ENCODE measurements at regions not wholly inside any gene's neighbourhood (a gene's known extent, or its start where the extent isn't known, plus 50 kb on each side); places are given as distances from the start of the nearest gene placed in this dataset.

DNA sequence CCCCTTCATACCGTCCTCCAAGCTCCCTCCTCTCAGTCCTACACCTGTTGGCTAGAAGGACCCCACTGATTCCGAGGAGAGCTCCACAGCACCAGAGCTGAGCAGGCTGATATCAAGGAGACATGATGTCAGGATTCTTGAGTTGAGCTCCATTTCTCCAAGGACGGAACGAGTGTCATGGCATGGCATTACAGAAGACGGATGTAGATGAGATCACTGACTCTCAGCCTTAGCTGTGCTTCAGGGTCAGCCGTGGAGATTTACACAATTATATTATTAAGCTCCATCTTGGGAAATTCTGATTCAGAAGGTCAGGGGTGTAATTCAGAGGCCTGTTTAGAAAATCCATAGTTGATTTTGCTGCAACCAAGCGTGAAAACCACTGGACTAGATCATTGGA, 428.9 kb upstream of the B3GAT1 start:
- TF ChIP-seq, protein P1, sequence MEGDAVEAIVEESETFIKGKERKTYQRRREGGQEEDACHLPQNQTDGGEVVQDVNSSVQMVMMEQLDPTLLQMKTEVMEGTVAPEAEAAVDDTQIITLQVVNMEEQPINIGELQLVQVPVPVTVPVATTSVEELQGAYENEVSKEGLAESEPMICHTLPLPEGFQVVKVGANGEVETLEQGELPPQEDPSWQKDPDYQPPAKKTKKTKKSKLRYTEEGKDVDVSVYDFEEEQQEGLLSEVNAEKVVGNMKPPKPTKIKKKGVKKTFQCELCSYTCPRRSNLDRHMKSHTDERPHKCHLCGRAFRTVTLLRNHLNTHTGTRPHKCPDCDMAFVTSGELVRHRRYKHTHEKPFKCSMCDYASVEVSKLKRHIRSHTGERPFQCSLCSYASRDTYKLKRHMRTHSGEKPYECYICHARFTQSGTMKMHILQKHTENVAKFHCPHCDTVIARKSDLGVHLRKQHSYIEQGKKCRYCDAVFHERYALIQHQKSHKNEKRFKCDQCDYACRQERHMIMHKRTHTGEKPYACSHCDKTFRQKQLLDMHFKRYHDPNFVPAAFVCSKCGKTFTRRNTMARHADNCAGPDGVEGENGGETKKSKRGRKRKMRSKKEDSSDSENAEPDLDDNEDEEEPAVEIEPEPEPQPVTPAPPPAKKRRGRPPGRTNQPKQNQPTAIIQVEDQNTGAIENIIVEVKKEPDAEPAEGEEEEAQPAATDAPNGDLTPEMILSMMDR (IDR thresholded peaks at IDR 0.05) = no peak
- no peak for TF ChIP-seq POLR2A (IDR thresholded peaks at IDR 0.05)

All from body of pancreas (tissue), 4 donors.